BLaER1 treated with 17β-estradiol and CSF1 and Interleukin-3, amounts not matched to agents 10 nM and 100 nM (cell line): ENCODE measurements at regions not wholly inside any gene's neighbourhood (a gene's known extent, or its start where the extent isn't known, plus 50 kb on each side); places are given as distances from the start of the nearest gene placed in this dataset.
"Not testable (repeated sequence)": the region's sequence is repeated elsewhere in the genome, so short reads cannot be mapped to it uniquely, and the experiment has no call there.

Source experiments
- H3K27ac ChIP-seq, 11 experiments: shearing (Covaris generic); formaldehyde crosslinking; 2 replicates each; pipeline ENCODE4 v1.8.1; 2022
- H3K27me3 ChIP-seq, 11 experiments: shearing (Covaris generic); formaldehyde crosslinking; 2 replicates each; pipeline ENCODE4 v1.8.1; 2022
- H3K36me3 ChIP-seq, 11 experiments: shearing (Covaris generic); formaldehyde crosslinking; 2 replicates each; pipeline ENCODE4 v1.8.1; 2022
- H3K4me1 ChIP-seq, 10 experiments: shearing (Covaris generic); formaldehyde crosslinking; 2 replicates each; pipeline ENCODE4 v1.8.1; 2022
- H3K4me2 ChIP-seq, 11 experiments: shearing (Covaris generic); formaldehyde crosslinking; 2 replicates each; pipeline ENCODE4 v1.8.1; 2022
- H3K4me3 ChIP-seq, 10 experiments: shearing (Covaris generic); formaldehyde crosslinking; 2 replicates each; pipeline ENCODE4 v1.8.1; 2022
- H3K9ac ChIP-seq, 11 experiments: shearing (Covaris generic); formaldehyde crosslinking; 2 replicates each; pipeline ENCODE4 v1.8.1; 2022
- H3K9me3 ChIP-seq, 11 experiments: shearing (Covaris generic); formaldehyde crosslinking; replicated peaks in 1 of 11; 2 replicates each; pipeline ENCODE4 v1.8.1; 2022
- H4K20me1 ChIP-seq, 11 experiments: shearing (Covaris generic); formaldehyde crosslinking; 2 replicates each; pipeline ENCODE4 v1.8.1; 2022
- Cebpa-rat ChIP-seq, 11 experiments: shearing (Covaris generic); IDR thresholded peaks; 2 replicates each; pipeline ENCODE4 v1.8.1; 2022

GRCh38 chr6:999552-999951 is 306.6 kb upstream of the EXOC2 start:
- no peak overlapping the region; a peak in 1 of 20 replicates for H3K4me3 ChIP-seq
- peaks cover 0 to 62% (median 39%) of the 10 kb centered on the region in 10 experiments; a peak in 13 of 20 replicates for H3K4me1 ChIP-seq
- no peak for TF ChIP-seq Cebpa-rat (IDR thresholded peaks at IDR 0.05)
- peaks cover 10 to 17% (median 16%) of the 10 kb centered on the region in 11 experiments for H3K9me3 ChIP-seq
- peak overlapping the region in 9 of 11 experiments; percentile 25 to 79 (median 69); a peak in 17 of 22 replicates for H3K4me2 ChIP-seq
- H3K27ac ChIP-seq: no peak overlapping the region
- no peaks in the 10 kb centered on the region for H3K36me3 ChIP-seq
- no peaks in the 10 kb centered on the region for H4K20me1 ChIP-seq
- peak overlapping the region in 1 of 11 experiments; percentile 6; a peak in 1 of 22 replicates for H3K9ac ChIP-seq
- peaks cover 0 to 11% (median 0%) of the 10 kb centered on the region in 11 experiments; a peak in 3 of 22 replicates for H3K27me3 ChIP-seq

GRCh38 chr6:998551-998950 is 305.6 kb upstream of the EXOC2 start:
- Histone ChIP-seq H3K27me3 (peaks cover 0 to 11% (median 0%) of the 10 kb centered on the region in 11 experiments; a peak in 3 of 22 replicates), H3K4me1 (peaks cover 0 to 62% (median 39%) of the 10 kb centered on the region in 10 experiments; a peak in 13 of 20 replicates)

GRCh38 chr6:996271-996852 is 303.4 kb upstream of the EXOC2 start:
- peaks cover 0 to 51% (median 30%) of the 10 kb centered on the region in 10 experiments; a peak in 13 of 20 replicates for H3K4me1 ChIP-seq
- peaks cover 0 to 5% (median 0%) of the 10 kb centered on the region in 11 experiments; a peak in 1 of 22 replicates for H3K27me3 ChIP-seq
- peaks cover 0 to 6% (median 3%) of the 10 kb centered on the region in 11 experiments; a peak in 9 of 22 replicates for H3K9me3 ChIP-seq
- no peak overlapping the region for H3K4me3 ChIP-seq
- H4K20me1 ChIP-seq: no peaks in the 10 kb centered on the region
- no peak for TF ChIP-seq Cebpa-rat (IDR thresholded peaks at IDR 0.05)
- H3K27ac ChIP-seq: no peak overlapping the region
- no peaks in the 10 kb centered on the region for H3K36me3 ChIP-seq
- no peak overlapping the region; a peak in 3 of 22 replicates for H3K4me2 ChIP-seq
- no peak overlapping the region for H3K9ac ChIP-seq

More at GRCh38 chr6:998551-998950, 305.6 kb upstream of the EXOC2 start:
- Histone ChIP-seq H4K20me1 (no peaks in the 10 kb centered on the region), H3K9me3 (peaks cover 4 to 7% (median 7%) of the 10 kb centered on the region in 11 experiments; a peak in 21 of 22 replicates), H3K4me2 (peak overlapping the region in 6 of 11 experiments; percentile 66 to 79 (median 76); a peak in 9 of 22 replicates), H3K27ac (no peak overlapping the region), H3K4me3 (no peak overlapping the region), H3K9ac (no peak overlapping the region), H3K36me3 (no peaks in the 10 kb centered on the region)
- no peak for TF ChIP-seq Cebpa-rat (IDR thresholded peaks at IDR 0.05)

DNA sequence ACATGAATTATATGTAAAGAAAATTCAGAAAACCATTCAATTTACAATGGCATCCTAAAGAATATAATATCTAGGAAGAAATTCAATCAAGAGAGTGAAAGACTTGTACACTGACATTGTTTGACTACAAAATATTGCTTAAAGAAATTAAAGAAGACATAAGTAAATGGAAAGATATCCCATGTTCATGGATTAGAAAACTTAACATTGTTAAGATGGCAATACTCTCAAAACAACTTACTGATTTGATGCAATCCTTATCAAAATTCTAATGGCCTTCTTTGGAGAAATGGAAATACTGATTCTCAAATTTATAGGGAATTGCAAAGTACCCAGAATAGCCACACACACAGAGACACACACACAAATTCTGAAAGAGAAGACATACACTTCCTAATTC is 298.3 kb upstream of the EXOC2 start:
- peaks cover 0 to 25% (median 12%) of the 10 kb centered on the region in 11 experiments; a peak in 18 of 22 replicates for H3K9me3 ChIP-seq
- no peak overlapping the region for H3K4me3 ChIP-seq
- H3K4me2 ChIP-seq: no peak overlapping the region
- no peaks in the 10 kb centered on the region for H3K36me3 ChIP-seq
- TF ChIP-seq Cebpa-rat (IDR thresholded peaks at IDR 0.05): no peak
- no peaks in the 10 kb centered on the region for H4K20me1 ChIP-seq
- no peak overlapping the region for H3K9ac ChIP-seq
- H3K4me1 ChIP-seq: peaks cover 0 to 3% (median 0%) of the 10 kb centered on the region in 10 experiments; a peak in 4 of 20 replicates
- H3K27me3 ChIP-seq: no peaks in the 10 kb centered on the region
- H3K27ac ChIP-seq: no peak overlapping the region

DNA sequence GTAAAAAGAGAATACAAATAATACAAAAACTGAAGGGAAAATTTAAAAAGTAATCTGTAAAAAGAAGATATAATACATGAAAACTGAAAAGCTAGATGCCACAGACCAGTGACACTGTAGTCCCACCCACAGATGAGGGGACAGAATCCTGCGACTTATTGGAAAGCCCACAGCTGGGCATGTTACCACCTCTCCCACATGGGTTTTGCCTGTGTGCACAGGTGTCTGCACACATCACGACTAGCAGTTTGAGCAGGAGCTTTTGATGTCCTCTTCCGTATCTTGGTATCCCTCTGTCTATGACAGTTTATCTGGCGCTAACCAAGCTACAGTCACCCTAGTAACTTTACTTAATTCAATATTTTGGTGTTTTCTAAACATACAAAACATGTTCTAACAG is 291.1 kb upstream of the EXOC2 start:
- Histone ChIP-seq H3K27ac (no peak overlapping the region), H3K27me3 (no peaks in the 10 kb centered on the region), H3K9me3 (peaks cover 0 to 13% (median under 1%) of the 10 kb centered on the region in 11 experiments; a peak in 9 of 22 replicates), H3K4me1 (peaks cover 0 to 21% (median 11%) of the 10 kb centered on the region in 10 experiments; a peak in 14 of 20 replicates), H4K20me1 (no peaks in the 10 kb centered on the region), H3K9ac (no peak overlapping the region), H3K4me2 (no peak overlapping the region), H3K4me3 (no peak overlapping the region), H3K36me3 (no peaks in the 10 kb centered on the region)
- no peak for TF ChIP-seq Cebpa-rat (IDR thresholded peaks at IDR 0.05)

DNA sequence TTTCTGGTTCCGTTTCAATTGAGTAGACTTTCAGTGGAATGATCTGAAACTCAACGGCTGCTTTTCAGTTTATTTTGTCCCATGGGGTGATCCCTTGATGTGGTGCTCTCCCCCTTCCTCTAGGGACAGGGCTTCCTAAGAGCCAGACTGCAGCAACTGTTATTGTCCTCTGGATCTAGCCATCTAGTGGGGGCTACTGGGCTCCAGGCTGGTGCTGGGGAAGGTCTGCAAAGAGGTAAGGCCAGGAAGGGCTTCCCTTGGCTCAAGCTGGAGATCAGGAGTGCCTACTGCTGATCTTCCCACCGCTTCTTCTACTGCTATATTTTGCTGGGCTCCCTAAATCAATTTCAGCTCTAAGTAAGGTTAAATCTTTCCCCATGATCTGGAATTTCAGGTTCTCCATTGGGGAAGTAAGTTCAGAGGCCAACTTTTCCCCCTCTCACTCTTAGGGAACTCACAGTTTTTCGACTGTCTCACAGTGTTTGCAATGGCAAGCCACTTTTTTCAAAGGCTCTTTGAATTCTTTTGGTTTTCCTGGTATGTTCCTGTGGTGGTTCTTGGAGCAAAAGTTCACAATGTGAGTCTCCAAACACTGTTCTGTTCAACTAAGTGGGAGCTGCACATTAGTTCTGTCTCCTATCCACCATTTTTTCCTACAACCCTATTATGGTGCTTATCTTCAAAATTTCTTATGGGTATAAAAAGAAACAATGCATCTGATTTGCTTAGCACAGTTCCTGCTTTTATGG is 286.2 kb upstream of the EXOC2 start:
- peaks cover 0 to 11% (median 0%) of the 10 kb centered on the region in 11 experiments; a peak in 1 of 22 replicates for H3K36me3 ChIP-seq
- no peaks in the 10 kb centered on the region for H3K27me3 ChIP-seq
- no peak overlapping the region for H3K9ac ChIP-seq
- H4K20me1 ChIP-seq: no peaks in the 10 kb centered on the region
- 0 out of 22 replicates have a peak overlapping the region, but pooled peaks of 1 of the 11 experiments have one; percentile 18 for H3K27ac ChIP-seq
- peak overlapping the region in 3 of 10 experiments; percentile 10 to 31 (median 29); a peak in 3 of 20 replicates for H3K4me3 ChIP-seq
- H3K9me3 ChIP-seq: peaks cover 34 to 49% (median 47%) of the 10 kb centered on the region in 11 experiments
- no peak for TF ChIP-seq Cebpa-rat (IDR thresholded peaks at IDR 0.05)
- peaks cover 0 to 31% (median 16%) of the 10 kb centered on the region in 10 experiments; a peak in 14 of 20 replicates for H3K4me1 ChIP-seq
- H3K4me2 ChIP-seq: peak overlapping the region in 9 of 11 experiments; percentile 10 to 86 (median 72); a peak in 18 of 22 replicates

DNA sequence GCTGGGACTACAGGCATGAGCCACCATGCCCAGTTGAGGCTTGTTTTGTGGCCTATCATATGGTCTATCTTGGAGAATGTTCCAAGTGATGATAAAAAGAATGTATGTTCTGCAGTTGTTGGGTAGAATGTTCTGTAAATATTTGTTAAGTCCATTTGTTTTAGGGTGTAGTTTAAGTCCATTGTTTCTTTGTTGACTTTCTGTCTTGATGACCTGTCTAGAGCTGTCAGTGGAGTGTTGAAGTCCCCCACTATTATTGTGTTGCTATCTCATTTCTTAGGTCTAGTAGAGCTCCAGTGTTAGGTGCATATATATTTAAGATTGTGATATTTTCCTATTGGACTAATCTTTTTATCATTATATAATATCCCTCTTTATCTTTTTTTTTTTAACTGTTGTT is 284.3 kb upstream of the EXOC2 start:
- H3K4me2 ChIP-seq, H3K27me3 ChIP-seq, H3K9ac ChIP-seq, H3K4me3 ChIP-seq, H3K27ac ChIP-seq, H4K20me1 ChIP-seq: not testable (repeated sequence)
- Histone ChIP-seq H3K36me3 (peaks cover 0 to 11% (median 0%) of the 10 kb centered on the region in 11 experiments; a peak in 1 of 22 replicates), H3K9me3 (peaks cover 34 to 49% (median 47%) of the 10 kb centered on the region in 11 experiments), H3K4me1 (peaks cover 0 to 37% (median 22%) of the 10 kb centered on the region in 10 experiments; a peak in 16 of 20 replicates)

DNA sequence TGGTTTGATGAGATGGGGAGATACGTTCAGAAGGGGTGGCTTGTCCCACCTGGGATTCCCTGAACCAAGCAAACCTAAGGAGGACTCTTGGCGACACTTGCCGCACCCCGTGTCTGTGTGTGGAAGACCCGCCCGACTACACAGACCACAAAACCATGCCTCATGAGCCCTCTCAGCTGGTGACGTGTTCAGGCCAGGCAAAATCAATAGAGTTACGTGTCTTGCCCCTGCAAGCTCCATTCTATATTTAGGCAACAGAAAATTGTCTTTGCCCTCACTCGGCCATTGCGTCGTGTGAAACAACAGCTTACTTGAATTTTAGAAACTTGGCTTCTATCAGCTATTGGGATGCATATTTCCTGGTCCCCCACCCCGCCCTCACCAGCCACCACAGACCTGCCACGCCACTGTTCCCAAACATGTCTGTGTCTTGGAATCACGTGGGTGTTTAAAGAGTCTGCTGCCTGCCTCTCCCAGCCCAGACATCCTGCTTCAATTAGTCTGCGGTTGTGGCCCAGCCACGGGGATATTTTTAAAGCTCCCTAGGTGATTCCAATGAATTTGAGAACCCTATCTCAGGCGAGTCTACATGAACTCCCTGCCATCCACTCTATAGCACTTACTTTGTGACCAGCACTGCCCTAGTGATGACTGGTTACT is 279.2 kb upstream of the EXOC2 start:
- Histone ChIP-seq H3K4me1 (peaks cover 0 to 12% (median 9%) of the 10 kb centered on the region in 10 experiments; a peak in 13 of 20 replicates), H3K4me3 (no peak overlapping the region), H3K4me2 (peak overlapping the region in 9 of 11 experiments; percentile 21 to 65 (median 43); a peak in 15 of 22 replicates), H3K9ac (no peak overlapping the region), H3K36me3 (no peaks in the 10 kb centered on the region), H4K20me1 (no peaks in the 10 kb centered on the region), H3K27ac (no peak overlapping the region), H3K9me3 (peaks cover 23 to 53% (median 40%) of the 10 kb centered on the region in 11 experiments), H3K27me3 (no peaks in the 10 kb centered on the region)
- TF ChIP-seq Cebpa-rat (IDR thresholded peaks at IDR 0.05): no peak
